HepG2 (cell line): ENCODE measurements at regions not wholly inside any gene's neighbourhood (a gene's known extent, or its start where the extent isn't known, plus 50 kb on each side); places are given as distances from the start of the nearest gene placed in this dataset.

ENCODE experiments used
- ATAC-seq: fragments of 200-7000 bp; cut with Tn5 transposase; 3 replicates; pipeline ENCODE4 v1.9.1; 2020; ENCODE audit warnings: mild to moderate bottlenecking, moderate library complexity
- BruUV-seq: library from RNA; stranded (reverse); fragments of 400-500 nt; replicated peaks from 2 replicates; lab custom pipeline; 2021; lab: Mats Ljungman, UMichigan
- CTCF ChIA-PET: fragments of 300-600 bp; formaldehyde crosslinking; extraction: SDS; loops from one replicate; lab custom pipeline; 2021; ENCODE audit warnings: low total read pairs, inconsistent platforms, low intra/inter-chr PET ratio; lab: Yijun Ruan, JAX
- POLR2A ChIA-PET: fragments of 350-600 bp; sonication (Branson Sonifier 250); formaldehyde crosslinking; loops from one replicate; lab custom pipeline; 2020; ENCODE audit warnings: antibody characterized with exemption, inconsistent platforms; lab: Yijun Ruan, JAX
- DNase-seq: peaks from one replicate; pipeline ENCODE4 v3.0.0-alpha.2; 2015; ENCODE audit warnings: low spot score
- FAIRE-seq: peaks from 3 replicates; lab custom pipeline; 2011; peaks lifted over from hg19 to GRCh38; lab: Jason Lieb, UNC
- H2AFZ ChIP-seq: one replicate; pipeline ENCODE4 v1.6.1; 2011; ENCODE audit warnings: low read length, inconsistent platforms
- H3K27ac ChIP-seq: fragments of 300-600 bp; 3 replicates; pipeline ENCODE4 v1.8.0; 2011; ENCODE audit warnings: mixed run types, mild to moderate bottlenecking, mixed read lengths, low read length, inconsistent platforms; ENCODE audit not compliant: insufficient read depth; ENCODE audit errors: extremely low read length
- H3K27me3 ChIP-seq, 2 experiments: fragments of 200-600 bp in 1 of 2; 2 replicates in 1 of 2; 3 replicates in 1 of 2; pipeline versions ENCODE4 v1.6.0 to v1.8.0; 2011; ENCODE audit warnings: low read length in 2 of 2, mild to moderate bottlenecking in 2 of 2, moderate library complexity in 2 of 2, inconsistent platforms in 1 of 2; ENCODE audit not compliant: insufficient read depth in 2 of 2, control insufficient read depth in 1 of 2
- H3K36me3 ChIP-seq, 2 experiments: fragments of 200-600 bp in 1 of 2; replicated peaks in 1 of 2; 2 replicates in 1 of 2; 3 replicates in 1 of 2; pipeline versions ENCODE4 v1.5.1 to v1.8.0; 2011; ENCODE audit warnings: low read length in 2 of 2, inconsistent platforms in 1 of 2; ENCODE audit not compliant: insufficient read depth in 2 of 2, control insufficient read depth in 1 of 2
- H3K4me1 ChIP-seq: 2 replicates; pipeline ENCODE4 v1.5.1; 2012; ENCODE audit warnings: low read length, inconsistent platforms; ENCODE audit not compliant: insufficient read depth
- H3K4me2 ChIP-seq: 2 replicates; pipeline ENCODE4 v1.6.0; 2011; ENCODE audit warnings: low read depth, low read length, inconsistent platforms
- H3K4me3 ChIP-seq, 3 experiments: fragments of 200-600 bp in 1 of 3; sonication (generic), shearing (Covaris generic) in 1 of 3; replicated peaks in 1 of 3; 2 replicates each; pipeline ENCODE4 v1.5.1; 2011 to 2016; ENCODE audit warnings: low read length in 3 of 3, inconsistent platforms in 2 of 3, low read depth in 2 of 3, mild to moderate bottlenecking in 2 of 3, control low read depth in 1 of 3, mixed read lengths in 1 of 3; ENCODE audit not compliant: insufficient read depth in 1 of 3
- H3K79me2 ChIP-seq: one replicate; pipeline ENCODE4 v1.6.1; 2011; ENCODE audit warnings: low read length, inconsistent platforms; ENCODE audit not compliant: insufficient read depth
- H3K9ac ChIP-seq: 2 replicates; pipeline ENCODE4 v1.6.0; 2011; ENCODE audit warnings: mild to moderate bottlenecking, low read depth, low read length, inconsistent platforms; ENCODE audit not compliant: insufficient read depth
- H3K9me3 ChIP-seq: 2 replicates; pipeline ENCODE4 v1.5.1; 2012; ENCODE audit warnings: mild to moderate bottlenecking, low read length
- H4K20me1 ChIP-seq: 2 replicates; pipeline ENCODE4 v1.6.0; 2011; ENCODE audit warnings: inconsistent platforms, mild to moderate bottlenecking, low read length, moderate library complexity; ENCODE audit not compliant: insufficient read depth
- FOXK2 ChIP-seq: fragments of 450-650 bp; IDR thresholded peaks from 2 replicates; pipeline ENCODE4 v1.6.1; 2016
- HES4 ChIP-seq: sonication (generic); formaldehyde crosslinking; IDR thresholded peaks from 2 replicates; pipeline ENCODE4 v1.9.0; 2021; ENCODE audit warnings: mild to moderate bottlenecking, missing genetic modification reagents, borderline replicate concordance
- XRCC5 ChIP-seq: fragments of 200-400 bp; formaldehyde crosslinking; optimal IDR thresholded peaks from 2 replicates; pipeline ENCODE3; 2017; ENCODE audit warnings: mild to moderate bottlenecking, low read length
- ZBTB40 ChIP-seq, 2 experiments: fragments of 450-650 bp in 1 of 2; sonication (generic) in 1 of 2; formaldehyde crosslinking in 1 of 2; IDR thresholded peaks; 2 replicates each; pipeline versions ENCODE4 v1.6.1 to v1.8.0; 2016 to 2022; ENCODE audit warnings: antibody characterized with exemption in 1 of 2, mild to moderate bottlenecking in 1 of 2, missing genetic modification reagents in 1 of 2
- ZNF256 ChIP-seq: sonication (generic); formaldehyde crosslinking; conservative IDR thresholded peaks from 2 replicates; pipeline ENCODE4 v1.4.0; 2020; ENCODE audit warnings: missing genetic modification reagents
- ZNF788 ChIP-seq: sonication (generic); formaldehyde crosslinking; IDR thresholded peaks from 2 replicates; pipeline ENCODE4 v1.5.0; 2020; ENCODE audit warnings: mild to moderate bottlenecking, missing genetic modification reagents, borderline replicate concordance
- ZNF816 ChIP-seq: sonication (generic); formaldehyde crosslinking; IDR thresholded peaks from 2 replicates; pipeline ENCODE4 v1.8.0; 2022; ENCODE audit warnings: missing genetic modification reagents, mild to moderate bottlenecking, borderline replicate concordance
- in situ Hi-C: cut with HindIII; loops from 2 replicates; pipeline ENCODE4 v1.10.0; 2017; ENCODE audit warnings: low pct_unique_long_range_greater_than_20kb; ENCODE audit not compliant: extremely low pct_ligation_motif_present
- intact Hi-C: fragments of 100-400 bp; cut with micrococcal nuclease; formaldehyde crosslinking; loops from one replicate; pipeline ENCODE4 v1.10.0; 2022; ENCODE audit not compliant: unreplicated experiment

- H2AFZ ChIP-seq, result no peak overlapping the region
- no peak overlapping the region for H3K4me2 ChIP-seq
- ChIA-PET CTCF (no interaction called here), POLR2A (no interaction called here)
- H4K20me1 ChIP-seq, result no peaks in the 10 kb centered on the region
- no peak overlapping the region for H3K27ac ChIP-seq
- H3K9me3 ChIP-seq, result no peaks in the 10 kb centered on the region
- no peaks in the 10 kb centered on the region for H3K27me3 ChIP-seq
- DNase-seq (no peak), ATAC-seq (no peak), FAIRE-seq (no peak)
- no peaks in the 10 kb centered on the region for H3K4me1 ChIP-seq
- H3K36me3 ChIP-seq, result no peaks in the 10 kb centered on the region
- intact Hi-C loops (no loop called here), in situ Hi-C loops (no loop called here)
- no peak for TF ChIP-seq FOXK2
- TF ChIP-seq ZBTB40 (IDR thresholded peaks at IDR 0.05), result no peak
- TF ChIP-seq ZBTB40 (CRISPR knock-in tag; IDR thresholded peaks at IDR 0.05), result no peak
- no peak for TF ChIP-seq ZNF816 (CRISPR knock-in tag)
- TF ChIP-seq ZNF256 (CRISPR knock-in tag), result no peak
- no peak for TF ChIP-seq XRCC5
- TF ChIP-seq ZNF788 (CRISPR knock-in tag), result no peak
- no peak for TF ChIP-seq HES4
- H3K4me3 ChIP-seq, result no peak overlapping the region
- no peaks in the 10 kb centered on the region for H3K79me2 ChIP-seq
- no TSS peak for BruUV-seq
- H3K9ac ChIP-seq, result no peak overlapping the region
Observed at GRCh38 chr3:146777941-146778340, 172.8 kb upstream of the PLSCR5 start.
